IPS-18c (cell line): ENCODE measurements at regions not wholly inside any gene's neighbourhood (a gene's known extent, or its start where the extent isn't known, plus 50 kb on each side); places are given as distances from the start of the nearest gene placed in this dataset.
"Not testable (repeated sequence)": the region's sequence is repeated elsewhere in the genome, so short reads cannot be mapped to it uniquely, and the experiment has no call there.

Source experiments
- H3K4me3 ChIP-seq: 2 replicates; pipeline ENCODE4 v1.7.0; 2013; ENCODE audit warnings: low read depth, mild to moderate bottlenecking, low read length, moderate library complexity; ENCODE audit not compliant: insufficient read depth
- H3K9me3 ChIP-seq: one replicate; pipeline ENCODE4 v1.6.1; 2013; ENCODE audit warnings: mild to moderate bottlenecking, low read length, moderate library complexity; ENCODE audit not compliant: control insufficient read depth, insufficient read depth

GRCh38 chr15:95635666-95636065 is 694.8 kb upstream of the NR2F2 start:
- Histone ChIP-seq H3K4me3 (no peak overlapping the region), H3K9me3 (no peaks in the 10 kb centered on the region)

- Histone ChIP-seq H3K4me3 (no peak overlapping the region), H3K9me3 (no peaks in the 10 kb centered on the region)
These were observed 694.4 kb upstream of the NR2F2 start for GRCh38 chr15:95636107-95636506.

- H3K9me3 ChIP-seq, H3K4me3 ChIP-seq: not testable (repeated sequence)
These were observed 693.3 kb upstream of the NR2F2 start for GRCh38 chr15:95637234-95637633.

- Histone ChIP-seq H3K4me3 (no peak overlapping the region), H3K9me3 (no peaks in the 10 kb centered on the region)
These were observed 691.3 kb upstream of the NR2F2 start for GRCh38 chr15:95639208-95639607.

GRCh38 chr15:95644100-95644875 is 686.2 kb upstream of the NR2F2 start:
- Histone ChIP-seq H3K9me3 (no peaks in the 10 kb centered on the region), H3K4me3 (no peak overlapping the region)

GRCh38 chr15:95645791-95646338 is 684.6 kb upstream of the NR2F2 start:
- Histone ChIP-seq H3K9me3 (no peaks in the 10 kb centered on the region), H3K4me3 (no peak overlapping the region)

GRCh38 chr15:95646484-95647273 is 683.8 kb upstream of the NR2F2 start:
- H3K4me3 ChIP-seq: no peak overlapping the region

GRCh38 chr15:95647531-95648277 is 682.8 kb upstream of the NR2F2 start:
- Histone ChIP-seq H3K4me3 (no peak overlapping the region), H3K9me3 (no peaks in the 10 kb centered on the region)

More at GRCh38 chr15:95646484-95647273, 683.8 kb upstream of the NR2F2 start:
- no peaks in the 10 kb centered on the region for H3K9me3 ChIP-seq

- Histone ChIP-seq H3K9me3 (no peaks in the 10 kb centered on the region), H3K4me3 (no peak overlapping the region)
These were observed 677.1 kb upstream of the NR2F2 start for GRCh38 chr15:95653361-95653805.

- Histone ChIP-seq H3K4me3 (no peak overlapping the region), H3K9me3 (no peaks in the 10 kb centered on the region)
These were observed 675.4 kb upstream of the NR2F2 start for GRCh38 chr15:95655089-95655607.

- H3K4me3 ChIP-seq: no peak overlapping the region
- no peaks in the 10 kb centered on the region for H3K9me3 ChIP-seq
These were observed 673.9 kb upstream of the NR2F2 start for GRCh38 chr15:95656595-95656994.

GRCh38 chr15:95658799-95659198 is 671.7 kb upstream of the NR2F2 start:
- no peaks in the 10 kb centered on the region for H3K9me3 ChIP-seq
- no peak overlapping the region for H3K4me3 ChIP-seq

GRCh38 chr15:95659656-95660055 is 670.8 kb upstream of the NR2F2 start:
- Histone ChIP-seq H3K9me3 (no peaks in the 10 kb centered on the region), H3K4me3 (no peak overlapping the region)

- no peaks in the 10 kb centered on the region for H3K9me3 ChIP-seq
- H3K4me3 ChIP-seq: no peak overlapping the region
These were observed 667.9 kb upstream of the NR2F2 start for GRCh38 chr15:95662638-95663037.

GRCh38 chr15:95663156-95664100 is 667.1 kb upstream of the NR2F2 start:
- H3K4me3 ChIP-seq: no peak overlapping the region
- no peaks in the 10 kb centered on the region for H3K9me3 ChIP-seq

GRCh38 chr15:95664450-95664849 is 666.0 kb upstream of the NR2F2 start:
- H3K9me3 ChIP-seq: no peaks in the 10 kb centered on the region
- H3K4me3 ChIP-seq: no peak overlapping the region
